ENCODE measurements at regions not wholly inside any gene's neighbourhood (a gene's known extent, or its start where the extent isn't known, plus 50 kb on each side); places are given as distances from the start of the nearest gene placed in this dataset.

DNA sequence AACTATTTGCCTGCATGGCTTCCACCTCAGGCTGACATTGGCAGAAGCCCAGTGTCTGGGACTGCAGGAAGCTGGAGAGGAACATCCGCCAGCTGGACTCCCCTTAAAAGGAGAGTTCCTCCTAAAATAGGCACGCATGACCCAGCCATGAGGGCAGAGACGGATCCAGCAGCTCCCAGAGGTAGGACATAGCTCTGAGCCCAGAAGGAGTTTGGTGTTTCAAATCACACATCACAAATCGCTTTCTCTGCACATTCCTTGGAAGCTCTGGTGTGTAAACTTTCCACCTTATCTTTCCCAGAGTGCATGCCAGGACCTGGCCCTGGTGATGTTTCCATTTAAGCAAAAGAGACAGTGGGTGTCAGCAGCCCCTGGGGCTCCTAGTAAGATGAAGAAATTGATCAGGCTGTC is 231.1 kb upstream of the CDH5 start:
- no peak for DNase-seq

DNA sequence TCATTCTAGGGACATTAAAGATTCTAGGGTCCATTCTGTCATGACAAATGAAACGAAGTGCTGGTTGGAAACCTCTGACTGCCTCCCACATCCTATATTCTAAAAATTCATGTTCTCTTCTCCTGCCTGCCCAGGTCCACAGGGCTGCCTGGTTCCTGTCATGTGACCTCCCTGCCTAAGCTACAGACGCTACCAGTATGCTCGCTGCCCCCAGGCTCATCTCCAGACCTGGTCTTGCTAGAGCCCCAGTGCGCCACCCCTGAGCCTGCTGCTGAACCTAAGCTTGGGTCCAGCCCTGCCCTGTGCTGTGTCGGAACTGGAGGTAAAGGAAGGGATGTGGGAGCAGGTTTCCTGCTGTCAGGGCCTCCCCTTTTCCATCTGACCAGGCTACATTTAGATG is 231.6 kb upstream of the CDH5 start:
- DNase-seq = no peak

DNA sequence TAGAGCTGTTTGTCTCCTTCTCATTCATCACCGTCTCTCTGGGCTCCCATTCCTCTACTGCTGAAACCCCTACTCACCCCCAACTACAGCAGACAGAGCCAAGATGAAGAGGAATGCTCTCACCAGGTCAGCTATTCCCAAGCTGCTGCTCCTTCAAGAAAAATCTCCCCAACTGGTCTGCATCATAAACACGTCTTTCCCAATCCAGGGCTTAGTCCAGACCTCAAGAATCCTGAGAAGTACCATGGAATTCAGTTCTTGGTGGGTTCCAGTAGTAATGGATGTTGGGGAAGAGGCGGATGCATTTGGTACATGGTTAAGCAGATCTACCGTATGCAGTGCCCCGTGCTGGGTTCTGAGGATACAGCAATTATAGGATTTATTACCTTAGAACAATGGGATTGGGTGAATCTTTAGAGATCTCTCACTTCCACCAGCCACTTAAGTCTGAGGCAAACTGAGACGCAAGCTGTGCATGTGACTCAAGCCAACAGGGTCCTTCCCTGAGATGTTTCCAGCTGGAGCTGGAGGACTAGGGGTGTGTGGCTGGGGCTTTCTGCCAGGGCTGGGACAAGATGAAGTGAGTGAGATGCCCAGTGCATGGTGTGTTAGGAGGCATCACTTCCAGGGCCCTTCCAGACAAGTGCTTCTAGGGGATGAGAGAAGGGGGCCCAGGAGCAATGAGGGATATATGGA is 232.7 kb upstream of the CDH5 start:
- no peak for DNase-seq

DNA sequence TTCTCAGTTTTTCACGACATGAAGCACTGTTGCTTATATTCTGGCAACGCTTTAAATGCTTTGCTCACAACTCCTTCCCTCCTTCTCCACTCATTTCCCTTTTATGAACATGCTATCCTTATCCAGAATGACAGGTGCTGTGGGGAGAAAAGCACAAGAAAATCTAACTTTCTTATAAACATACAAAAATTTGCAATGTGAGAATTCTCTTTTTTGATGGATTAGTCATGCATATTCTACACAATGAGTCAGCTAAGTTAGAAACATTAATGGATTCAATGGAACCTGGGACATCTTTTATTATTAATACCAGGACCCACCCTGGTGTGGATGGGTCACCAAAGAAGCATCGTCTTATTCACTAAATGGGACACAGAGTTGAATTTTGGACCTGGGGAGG is 234.6 kb upstream of the CDH5 start:
- DNase-seq = no peak

DNA sequence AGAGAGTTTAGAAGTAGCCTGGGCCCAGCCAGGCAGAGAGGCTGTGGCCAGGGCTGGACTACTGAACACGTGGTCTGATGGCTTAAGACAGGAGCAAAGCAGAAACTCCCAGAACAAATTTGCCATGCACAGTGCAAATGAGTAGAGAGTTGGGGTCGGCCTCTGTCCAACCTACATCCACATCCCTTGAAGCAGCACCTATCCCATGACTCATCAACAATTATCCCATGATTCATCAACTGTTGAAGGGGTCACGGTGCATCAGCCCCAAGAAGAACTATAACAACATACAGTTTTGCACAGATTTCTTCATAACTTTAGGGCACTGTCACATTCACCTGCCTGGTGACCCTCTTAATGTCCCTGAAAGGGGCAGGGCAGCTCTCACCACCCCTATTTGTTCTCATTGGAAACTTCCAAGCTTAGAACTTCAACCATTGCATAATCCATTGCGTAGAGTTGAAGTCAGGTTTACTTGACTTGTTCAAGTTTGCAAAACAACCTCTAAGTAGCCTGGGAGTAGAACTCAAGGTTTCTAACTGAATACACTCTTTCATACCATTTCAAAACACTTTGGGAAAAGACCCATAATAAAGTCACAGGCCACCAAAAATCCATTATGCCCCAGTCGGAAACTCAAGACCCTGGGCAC is 235.2 kb upstream of the CDH5 start:
- DNase-seq = no peak

DNA sequence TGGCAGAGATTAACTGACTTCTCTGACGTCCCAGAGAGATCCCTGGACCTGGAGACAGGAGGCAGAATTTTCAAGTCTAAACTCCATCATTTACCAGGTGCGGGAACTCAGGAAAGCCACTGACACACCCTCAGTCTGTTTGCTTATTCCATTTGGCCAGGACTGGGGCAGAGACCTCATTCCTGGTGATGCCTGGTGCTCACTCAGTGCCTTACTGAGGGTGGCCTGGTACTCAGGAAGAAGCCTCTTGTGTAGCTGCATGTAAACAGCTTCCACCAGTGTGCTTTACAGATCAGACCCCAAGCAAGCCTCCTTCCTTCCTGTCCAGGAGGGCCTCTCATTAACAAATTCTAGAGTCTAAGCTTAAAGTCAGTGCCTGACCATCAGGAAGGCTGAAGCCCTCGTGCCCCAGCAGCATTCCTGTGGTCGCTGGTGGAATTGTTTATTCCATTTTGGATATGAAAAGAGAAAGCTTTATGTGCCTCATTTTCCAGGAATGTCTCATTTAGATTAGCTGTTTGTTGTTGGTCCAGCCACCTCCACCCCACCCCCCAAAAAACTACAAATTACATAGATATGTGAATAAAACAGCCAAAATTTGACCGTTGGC is 236.1 kb upstream of the CDH5 start:
- DNase-seq = no peak

DNA sequence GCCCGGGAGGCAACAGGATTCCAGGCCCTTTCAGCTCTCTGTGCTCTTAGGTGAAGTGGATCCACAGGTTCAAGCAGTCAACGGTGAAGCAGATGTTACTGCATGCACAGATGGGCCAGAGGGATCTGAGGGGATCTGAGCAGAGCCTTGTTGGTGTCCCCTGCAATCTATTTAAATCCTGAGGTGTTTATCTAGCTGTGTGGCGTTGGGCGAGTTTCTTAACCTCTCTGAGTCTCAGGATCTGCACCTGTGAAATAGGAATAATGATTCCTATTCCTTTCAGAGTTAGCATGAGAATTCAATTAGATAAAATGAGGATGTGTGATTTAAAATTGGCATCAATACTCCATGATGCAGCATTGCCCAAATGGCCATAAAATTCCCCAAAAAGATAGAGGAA is 237.3 kb upstream of the CDH5 start:
- DNase-seq = no peak

DNA sequence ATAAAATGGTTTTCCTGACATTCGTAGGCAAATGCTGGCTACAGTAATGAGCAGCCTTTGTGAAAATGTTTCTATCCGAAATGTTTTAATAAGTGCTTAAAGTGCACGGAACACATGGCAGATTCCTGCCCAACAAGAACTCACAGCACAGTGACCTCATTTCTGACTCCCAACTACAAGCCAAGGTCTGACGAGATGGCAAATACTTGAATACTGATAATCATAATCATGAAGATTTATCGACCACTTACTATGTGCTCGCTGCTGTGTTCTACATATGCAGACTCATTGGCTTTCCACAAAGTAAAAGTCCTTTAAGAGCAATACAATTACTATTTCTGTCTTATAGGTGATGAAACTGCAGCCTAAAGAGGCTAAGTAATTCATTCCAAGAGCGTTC is 238.1 kb upstream of the CDH5 start:
- no peak for DNase-seq

DNA sequence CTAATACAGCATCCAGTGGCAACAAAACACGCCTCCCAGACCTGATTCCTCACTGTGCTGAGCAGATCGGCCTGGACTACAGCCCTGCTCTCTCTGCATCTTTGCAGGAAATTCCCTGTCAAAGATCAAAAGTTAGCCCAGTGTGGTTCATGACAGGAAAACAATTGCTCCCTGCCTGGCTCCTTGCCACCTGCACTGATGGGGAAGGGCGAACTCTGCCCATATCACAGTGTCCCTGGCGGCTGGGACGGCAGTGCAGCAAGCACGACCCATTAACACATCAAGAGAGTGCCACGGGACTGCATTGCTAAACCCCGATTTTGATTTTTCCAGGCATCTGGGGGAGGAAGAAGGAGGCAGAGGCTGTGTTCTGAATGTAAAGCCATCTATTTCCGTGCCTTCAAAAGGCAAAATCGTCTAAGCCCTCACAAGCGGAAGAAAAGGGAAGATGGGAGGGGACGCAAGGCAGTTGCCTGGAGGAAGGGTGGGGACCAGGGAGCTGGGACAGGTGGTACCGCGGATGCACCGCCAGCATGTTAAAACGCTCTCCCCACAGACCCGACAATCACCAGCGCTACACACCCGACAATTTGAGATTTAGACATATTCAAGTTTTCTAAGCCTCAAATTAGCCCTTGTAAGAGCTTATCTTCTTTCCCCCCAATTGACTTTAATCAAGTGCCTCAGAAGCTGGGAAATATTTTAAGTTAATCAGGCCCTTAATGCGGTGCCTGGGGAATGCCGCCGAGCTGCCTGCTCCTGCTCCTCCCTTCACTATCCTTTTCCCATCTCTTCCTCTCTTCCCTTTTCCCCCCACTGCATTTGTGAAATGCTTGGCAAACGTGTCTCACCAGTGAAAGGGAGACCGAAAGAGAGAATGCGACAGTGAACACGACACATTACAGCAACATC is 238.8 kb upstream of the CDH5 start:
- no peak for DNase-seq

DNA sequence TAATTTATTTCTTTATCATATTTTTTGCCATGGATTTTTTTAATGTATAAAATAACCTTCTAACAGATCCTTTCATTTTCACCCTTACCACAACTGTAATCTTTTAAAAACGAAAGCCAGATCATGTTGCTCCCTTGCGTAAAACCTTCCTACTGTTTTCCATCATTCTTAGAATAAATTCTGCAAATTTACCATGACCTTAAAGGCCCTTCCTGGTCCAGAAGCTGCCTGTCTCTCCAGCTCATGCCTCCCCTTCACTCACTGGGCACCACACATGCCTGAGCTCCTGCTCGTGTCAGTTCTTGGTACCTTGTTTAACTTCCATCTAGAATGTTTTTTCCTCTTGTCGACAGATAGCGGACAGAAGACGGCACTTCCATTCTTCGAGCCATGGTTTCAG is 245.0 kb upstream of the CDH5 start:
- no peak for DNase-seq

DNA sequence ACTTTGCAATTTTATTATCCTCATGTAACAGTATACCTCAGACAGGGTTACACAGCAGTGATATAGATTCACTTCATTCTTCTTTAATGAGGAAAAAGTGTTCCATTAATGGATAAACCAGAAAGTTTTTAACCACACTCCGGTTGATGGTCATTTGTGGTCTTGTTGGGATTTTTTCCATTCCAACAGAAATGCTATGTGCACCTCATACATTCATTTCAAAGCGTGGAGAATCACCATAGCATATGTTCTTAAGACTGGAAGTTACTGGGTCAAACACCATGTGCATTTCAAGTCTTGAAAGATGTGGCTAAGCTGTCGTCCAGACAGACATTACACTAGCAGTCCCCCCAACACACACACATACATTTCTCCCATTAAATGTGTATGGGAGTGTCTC is 245.8 kb upstream of the CDH5 start:
- no peak for DNase-seq

DNA sequence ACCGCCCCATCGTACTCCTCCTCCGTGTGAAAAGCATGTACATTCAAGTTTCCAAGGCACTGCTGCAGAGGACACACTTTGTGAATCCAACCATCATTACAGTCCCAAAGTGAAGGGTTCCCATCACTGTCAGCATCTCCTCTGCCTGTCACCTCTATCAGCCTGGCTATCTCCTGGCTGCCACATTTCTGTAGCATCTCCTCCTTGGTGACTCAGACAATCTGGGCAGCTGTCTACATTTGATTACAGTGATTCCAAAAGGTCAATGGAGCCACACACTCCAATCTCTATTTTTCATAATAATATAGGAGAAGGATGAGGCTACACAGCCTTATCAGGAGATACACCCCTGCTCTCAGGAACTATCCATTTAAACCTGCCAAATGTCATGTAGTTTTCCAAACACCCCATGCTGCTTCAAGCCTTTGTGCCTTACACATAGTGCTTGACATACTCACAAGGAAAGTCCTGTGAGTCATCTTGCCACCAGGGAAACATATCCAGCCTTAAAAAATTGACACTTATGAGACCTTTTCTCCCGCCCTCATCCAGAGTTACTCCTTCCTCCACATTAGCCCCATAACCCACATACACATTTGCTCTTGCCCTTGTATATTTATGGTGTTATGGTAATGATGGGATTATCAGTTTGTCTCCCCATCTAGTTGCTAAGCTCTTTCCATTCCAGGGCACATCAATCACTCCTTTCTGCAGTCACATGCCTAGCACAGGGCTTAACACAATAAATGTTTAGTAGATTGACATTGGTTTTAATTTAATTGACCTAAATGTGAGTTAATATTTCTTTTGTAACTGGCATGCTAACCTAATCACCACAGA is 250.1 kb upstream of the CDH5 start:
- no peak for DNase-seq

DNA sequence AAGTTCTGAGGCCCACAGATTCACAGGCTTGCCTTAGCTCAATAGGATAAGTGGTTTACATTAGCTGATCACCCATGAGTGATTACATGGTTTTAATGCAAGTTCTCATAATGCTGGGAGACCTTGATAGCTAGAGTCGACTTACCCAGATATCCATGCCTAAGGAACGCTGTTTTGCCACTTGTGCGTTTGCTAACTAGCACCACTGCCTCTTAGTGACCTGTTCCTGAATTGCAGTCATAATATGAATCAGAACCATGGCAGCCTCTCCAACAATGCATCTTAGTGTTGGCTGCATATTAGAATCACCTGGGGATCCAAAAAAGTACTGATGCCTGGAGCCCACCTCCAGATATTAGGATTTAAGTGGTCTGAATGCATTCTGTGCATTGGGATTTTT is 251.1 kb upstream of the CDH5 start:
- DNase-seq = no peak

DNA sequence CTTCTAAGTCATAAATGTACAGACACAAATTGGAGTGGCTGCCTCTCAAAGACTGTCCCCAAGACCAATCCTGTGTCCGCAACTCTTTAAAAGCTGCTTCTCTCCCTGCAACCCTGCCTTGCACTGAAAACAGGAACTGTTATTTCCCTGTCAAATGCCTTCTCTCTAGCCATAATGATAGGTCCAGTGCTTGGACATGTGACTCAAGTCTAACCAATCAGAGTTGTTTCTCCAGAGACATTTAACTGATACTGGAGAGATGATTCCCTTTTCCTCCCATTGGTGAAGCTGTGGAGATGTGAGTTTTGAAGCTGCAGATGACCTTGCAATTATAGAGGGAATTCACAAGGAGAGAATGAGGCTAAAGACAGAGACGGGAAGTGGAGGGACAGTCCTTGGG is 253.3 kb upstream of the CDH5 start:
- DNase-seq = no peak

DNA sequence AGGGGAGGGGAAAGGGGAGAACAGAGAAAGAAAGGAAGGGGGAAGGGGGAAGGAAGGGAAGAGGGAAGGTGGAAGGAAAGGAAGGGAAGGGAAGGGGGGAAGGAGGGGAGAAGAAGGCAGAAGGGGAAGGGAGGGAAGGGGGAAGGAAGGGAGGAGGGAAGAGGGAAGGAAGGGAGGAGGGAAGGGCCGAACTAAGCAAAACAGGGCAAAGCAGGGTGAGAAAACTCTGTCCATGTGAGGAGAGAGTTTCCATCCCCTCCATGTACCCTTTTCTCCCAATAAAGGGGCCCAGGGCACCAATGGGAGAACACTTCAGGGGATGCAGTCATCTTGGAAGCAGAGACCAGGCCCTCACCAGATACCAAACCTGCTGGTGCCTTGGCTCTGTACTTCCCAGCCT is 256.8 kb upstream of the CDH5 start:
- DNase-seq = no peak

DNA sequence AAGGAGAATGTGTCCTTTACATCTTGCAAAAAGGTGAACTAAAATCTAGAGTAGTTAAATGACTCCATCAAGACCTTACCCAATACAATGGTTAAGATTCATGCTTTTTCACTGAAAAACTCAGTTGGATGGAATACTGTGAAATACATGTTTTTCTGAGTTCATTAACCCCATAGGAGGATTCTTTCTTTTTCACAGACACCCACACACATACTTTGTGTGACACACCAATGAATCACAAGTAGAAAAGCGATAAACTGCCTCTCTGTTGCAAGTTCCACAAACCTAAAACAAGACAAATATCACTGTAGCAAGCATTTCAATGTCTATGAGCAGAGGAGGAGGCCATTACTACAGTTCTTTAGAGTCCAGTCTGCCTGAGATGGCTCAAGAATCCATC is 258.8 kb upstream of the CDH5 start:
- no peak for DNase-seq

DNA sequence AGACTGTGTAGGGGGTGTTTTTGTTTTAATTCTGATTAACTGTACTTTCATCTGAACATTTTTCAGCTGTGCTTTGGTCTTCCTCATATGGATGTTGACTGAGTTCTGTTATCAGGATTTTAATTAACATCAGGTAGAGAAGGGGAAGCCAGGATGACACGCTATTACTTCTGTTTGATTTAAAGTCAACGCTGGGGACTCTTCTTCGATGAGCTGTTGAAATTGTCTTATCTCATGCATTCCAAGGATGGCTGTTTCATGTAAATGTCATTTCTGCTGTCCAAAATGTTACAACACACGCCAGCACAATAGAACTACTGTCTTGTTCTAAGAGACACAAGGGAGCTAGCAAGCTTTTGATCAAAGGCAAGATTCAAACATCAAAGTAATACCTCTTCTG is 263.3 kb upstream of the CDH5 start:
- no peak for DNase-seq

DNA sequence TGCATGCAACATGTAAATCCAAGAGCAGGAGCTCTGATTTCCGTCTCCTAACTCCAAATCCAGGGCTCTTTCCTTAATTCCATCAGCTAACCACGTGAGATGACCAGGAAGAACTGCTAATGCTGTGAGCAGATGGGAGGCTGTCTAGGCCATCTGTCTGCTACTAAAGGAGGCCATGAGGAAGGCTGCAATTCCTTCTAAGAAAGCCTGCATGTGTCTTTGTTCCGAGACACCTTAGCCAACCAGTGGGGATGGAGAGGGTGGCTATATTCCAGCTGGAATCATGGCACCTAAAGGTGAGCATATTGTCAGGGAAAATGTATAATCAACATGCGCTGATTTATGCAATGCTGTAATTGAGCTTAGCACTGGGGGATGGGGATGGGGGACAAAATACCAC is 267.2 kb upstream of the CDH5 start:
- DNase-seq = no peak

DNA sequence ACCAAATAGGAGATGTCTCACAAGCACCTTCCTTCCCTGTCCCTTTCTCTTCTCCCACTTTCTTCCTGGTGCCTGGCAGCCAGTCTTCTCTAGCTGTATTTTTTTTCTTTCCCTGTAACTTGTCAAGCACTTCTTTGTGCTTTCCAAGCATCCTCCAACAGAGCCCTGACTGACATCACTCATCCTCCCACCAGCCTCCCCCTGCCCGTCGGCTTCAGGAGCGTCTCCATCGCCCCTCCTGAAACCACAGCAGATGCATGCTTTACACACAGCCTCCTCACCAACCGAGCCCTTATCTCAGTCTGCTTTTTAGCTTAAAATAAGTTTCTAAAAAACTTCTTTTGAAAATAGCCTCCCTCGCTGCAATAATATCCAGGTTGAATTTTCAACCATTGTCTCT is 268.7 kb upstream of the CDH5 start:
- no peak for DNase-seq

DNA sequence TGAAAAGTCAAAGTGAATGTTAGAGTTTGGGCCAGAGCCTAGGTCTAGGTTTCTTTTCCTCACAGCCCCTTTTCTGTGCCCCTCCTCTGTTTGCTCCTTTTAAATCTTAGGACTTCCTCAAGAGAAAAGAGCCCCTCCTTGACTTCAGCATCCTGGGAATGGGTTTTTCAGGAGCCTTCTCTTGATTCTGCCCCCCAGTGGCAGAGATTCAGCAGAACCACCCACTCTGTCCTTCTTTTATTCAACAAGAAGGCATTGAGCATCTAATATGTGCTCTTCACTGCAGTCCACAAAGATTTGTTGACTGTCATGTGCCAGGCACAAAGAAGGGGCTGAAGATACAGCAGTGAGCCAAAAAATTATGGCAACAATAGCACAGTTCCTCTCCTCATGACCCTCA is 270.8 kb upstream of the CDH5 start:
- no peak for DNase-seq

DNA sequence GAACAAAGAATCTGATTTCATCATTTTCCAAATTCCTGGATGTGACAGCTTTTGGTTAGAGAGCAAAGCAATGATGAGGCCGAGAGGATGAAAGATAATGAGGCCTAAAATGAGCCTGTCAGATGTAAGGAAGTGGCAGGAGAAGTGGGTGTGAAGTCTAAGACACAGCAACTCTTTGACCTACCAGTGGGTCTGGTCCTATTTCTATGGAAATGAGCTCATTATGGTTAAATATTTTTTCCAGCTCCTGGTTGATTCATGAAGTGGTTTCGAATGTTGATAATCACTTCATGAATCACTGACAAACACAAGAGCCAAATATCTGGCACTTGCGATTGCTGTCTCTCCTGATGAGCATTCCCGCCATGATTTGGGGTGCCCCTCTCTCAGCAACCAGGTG is 273.3 kb upstream of the CDH5 start:
- DNase-seq = no peak

DNA sequence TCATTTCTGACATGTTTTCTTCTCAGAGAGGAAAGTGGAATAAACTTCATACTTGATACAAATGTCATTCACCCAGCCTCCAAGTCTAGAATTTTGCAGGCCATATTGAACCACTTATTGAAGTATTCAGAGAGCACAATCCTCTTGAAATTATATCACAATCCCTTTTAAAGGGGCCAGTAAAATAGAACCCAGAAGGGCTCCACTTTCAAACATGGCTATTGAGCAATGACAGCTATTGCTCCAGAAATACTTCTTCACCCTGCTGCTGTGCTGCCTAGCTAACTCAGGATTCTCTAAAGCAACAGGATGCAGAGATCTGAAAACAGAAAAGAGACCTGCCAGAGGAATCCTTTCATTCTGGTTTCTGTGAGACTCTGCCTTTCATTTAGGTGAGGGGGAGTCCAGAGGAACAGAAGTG is 275.0 kb upstream of the CDH5 start:
- no peak for DNase-seq

DNA sequence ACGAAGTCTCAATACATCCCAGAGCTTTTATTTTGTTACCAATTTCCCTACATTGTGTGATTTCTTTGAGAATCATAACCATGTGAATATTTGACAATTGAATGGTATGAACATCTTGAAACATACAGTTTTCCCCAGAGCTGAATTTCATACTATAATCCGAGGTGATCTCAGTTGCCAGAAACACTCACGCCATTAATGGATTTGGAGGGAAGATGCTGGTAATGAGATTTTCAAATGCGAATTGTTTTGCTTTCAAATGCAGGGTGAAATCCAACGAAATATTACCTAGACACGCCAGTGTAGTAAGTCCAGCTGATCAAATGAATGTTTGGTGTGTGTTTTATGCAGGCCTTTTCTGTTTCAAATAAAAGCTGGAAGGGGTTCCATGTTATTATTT is 277.8 kb upstream of the CDH5 start:
- DNase-seq = no peak

All from activated CD4-positive, alpha-beta T cell treated with anti-CD3 and anti-CD28 coated beads, Interleukin-2, amount 50 U/mL, for 16 hours (primary cell).